ENCODE measurements at regions not wholly inside any gene's neighbourhood (a gene's known extent, or its start where the extent isn't known, plus 50 kb on each side); places are given as distances from the start of the nearest gene placed in this dataset.

GRCh38 chr6:98094696-98095095, 739.7 kb upstream of the POU3F2 start:
- peaks cover 30% of the 10 kb centered on the region for H3K9me3 Mint-ChIP-seq
- H3K27ac Mint-ChIP-seq = no peak overlapping the region
- no peaks in the 10 kb centered on the region for H3K4me1 Mint-ChIP-seq (ENCODE audit: low read depth)
- no peak for DNase-seq
- H3K36me3 Mint-ChIP-seq (ENCODE audit: low read depth) = no peaks in the 10 kb centered on the region
- no peak for TF ChIP-seq CTCF (IDR thresholded peaks at IDR 0.05)
- H3K27me3 Mint-ChIP-seq (ENCODE audit: insufficient read depth) = no peaks in the 10 kb centered on the region
- H3K4me3 Mint-ChIP-seq = no peak overlapping the region

GRCh38 chr6:98107801-98108200, 726.6 kb upstream of the POU3F2 start:
- no peaks in the 10 kb centered on the region for H3K27me3 Mint-ChIP-seq (ENCODE audit: insufficient read depth)
- no peak overlapping the region for H3K27ac Mint-ChIP-seq
- peaks cover 10% of the 10 kb centered on the region for H3K36me3 Mint-ChIP-seq (ENCODE audit: low read depth)
- H3K4me1 Mint-ChIP-seq (ENCODE audit: low read depth) = no peaks in the 10 kb centered on the region
- no peak for DNase-seq
- H3K9me3 Mint-ChIP-seq = peaks cover 61% of the 10 kb centered on the region
- TF ChIP-seq CTCF (IDR thresholded peaks at IDR 0.05) = no peak
- no peak overlapping the region for H3K4me3 Mint-ChIP-seq

GRCh38 chr6:98116455-98116854, 717.9 kb upstream of the POU3F2 start:
- H3K27ac Mint-ChIP-seq = no peak overlapping the region
- no peaks in the 10 kb centered on the region for H3K4me1 Mint-ChIP-seq (ENCODE audit: low read depth)
- no peak for DNase-seq
- H3K36me3 Mint-ChIP-seq (ENCODE audit: low read depth) = no peaks in the 10 kb centered on the region
- H3K27me3 Mint-ChIP-seq (ENCODE audit: insufficient read depth) = no peaks in the 10 kb centered on the region
- peaks cover 37% of the 10 kb centered on the region for H3K9me3 Mint-ChIP-seq
- no peak overlapping the region for H3K4me3 Mint-ChIP-seq
- TF ChIP-seq CTCF (IDR thresholded peaks at IDR 0.05) = no peak

- Mint-ChIP-seq H3K4me1 (ENCODE audit: low read depth) (no peaks in the 10 kb centered on the region), H3K27ac (no peak overlapping the region), H3K4me3 (no peak overlapping the region), H3K27me3 (ENCODE audit: insufficient read depth) (no peaks in the 10 kb centered on the region), H3K36me3 (ENCODE audit: low read depth) (no peaks in the 10 kb centered on the region), H3K9me3 (peaks cover 31% of the 10 kb centered on the region)
- DNase-seq = no peak
- no peak for TF ChIP-seq CTCF (IDR thresholded peaks at IDR 0.05)
Measured at GRCh38 chr6:98117068-98117467, 717.3 kb upstream of the POU3F2 start.

- DNase-seq = no peak
- no peak overlapping the region for H3K27ac Mint-ChIP-seq
- H3K4me1 Mint-ChIP-seq (ENCODE audit: low read depth) = no peaks in the 10 kb centered on the region
- H3K9me3 Mint-ChIP-seq = peaks cover 19% of the 10 kb centered on the region
- no peak overlapping the region for H3K4me3 Mint-ChIP-seq
- H3K36me3 Mint-ChIP-seq (ENCODE audit: low read depth) = no peaks in the 10 kb centered on the region
- H3K27me3 Mint-ChIP-seq (ENCODE audit: insufficient read depth) = no peaks in the 10 kb centered on the region
- no peak for TF ChIP-seq CTCF (IDR thresholded peaks at IDR 0.05)
Measured at GRCh38 chr6:98118397-98119045, 715.9 kb upstream of the POU3F2 start.

- Mint-ChIP-seq H3K4me3 (no peak overlapping the region), H3K9me3 (peaks cover 21% of the 10 kb centered on the region), H3K27me3 (ENCODE audit: insufficient read depth) (no peaks in the 10 kb centered on the region), H3K27ac (no peak overlapping the region), H3K4me1 (ENCODE audit: low read depth) (no peaks in the 10 kb centered on the region), H3K36me3 (ENCODE audit: low read depth) (no peaks in the 10 kb centered on the region)
- DNase-seq = no peak
- TF ChIP-seq CTCF (IDR thresholded peaks at IDR 0.05) = no peak
Measured at GRCh38 chr6:98124171-98124570, 710.2 kb upstream of the POU3F2 start.
